GM18867 (cell line): ENCODE measurements at regions not wholly inside any gene's neighbourhood (a gene's known extent, or its start where the extent isn't known, plus 50 kb on each side); places are given as distances from the start of the nearest gene placed in this dataset.

ENCODE experiments used
- ATAC-seq: cut with Tn5 transposase; IDR thresholded peaks from one replicate; pipeline ENCODE4 v1.9.1; 2021; ENCODE audit warnings: mild to moderate bottlenecking, moderate library complexity; ENCODE audit not compliant: unreplicated experiment

DNA sequence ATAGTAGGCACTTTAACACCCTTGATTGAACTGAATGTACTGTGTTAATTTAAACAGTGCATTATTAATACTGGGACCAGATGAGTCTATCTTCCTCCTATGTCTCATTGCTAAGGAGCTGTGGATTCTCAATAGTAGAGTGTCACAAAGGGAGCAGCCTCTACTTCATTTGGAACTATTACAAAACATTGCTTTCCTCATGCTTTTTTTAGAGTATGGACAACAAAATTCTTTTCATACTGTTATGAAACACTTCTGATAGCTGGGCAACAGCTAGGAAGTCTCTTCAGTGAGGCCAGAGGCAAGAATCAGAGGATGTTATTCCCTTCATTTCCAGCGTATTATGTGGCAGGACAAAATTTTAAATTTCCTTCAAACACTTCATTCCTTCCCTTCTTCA lies 160.8 kb downstream of the FBXO8 start:
- no peak for ATAC-seq

- no peak for ATAC-seq
Measured at GRCh38 chr4:174120446-174121295, 162.8 kb downstream of the FBXO8 start.

GRCh38 chr4:174119830-174120229 lies 163.6 kb downstream of the FBXO8 start:
- no peak for ATAC-seq

DNA sequence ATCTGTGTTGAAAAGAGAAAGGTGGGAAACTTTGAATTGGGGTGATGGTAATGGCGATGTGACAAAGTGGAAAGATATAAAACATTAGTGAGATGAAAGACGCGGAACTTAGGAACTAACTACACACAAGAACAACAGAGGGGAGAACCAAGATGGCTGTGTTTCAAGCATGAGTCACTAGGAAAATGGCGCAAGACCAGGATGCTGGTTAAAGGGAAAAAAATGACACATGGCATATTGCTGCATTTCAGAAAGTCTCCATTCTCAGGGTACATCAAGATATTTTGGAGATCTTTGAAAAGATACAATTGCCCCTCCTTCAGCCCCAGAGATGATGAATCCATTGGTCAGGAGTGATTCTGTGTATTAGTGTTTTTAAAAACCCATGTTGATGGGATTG lies 164.4 kb downstream of the FBXO8 start:
- ATAC-seq, result no peak

- no peak for ATAC-seq
Measured at GRCh38 chr4:174118171-174118570, 165.3 kb downstream of the FBXO8 start.

GRCh38 chr4:174117445-174117844 lies 166.0 kb downstream of the FBXO8 start:
- ATAC-seq, result no peak

DNA sequence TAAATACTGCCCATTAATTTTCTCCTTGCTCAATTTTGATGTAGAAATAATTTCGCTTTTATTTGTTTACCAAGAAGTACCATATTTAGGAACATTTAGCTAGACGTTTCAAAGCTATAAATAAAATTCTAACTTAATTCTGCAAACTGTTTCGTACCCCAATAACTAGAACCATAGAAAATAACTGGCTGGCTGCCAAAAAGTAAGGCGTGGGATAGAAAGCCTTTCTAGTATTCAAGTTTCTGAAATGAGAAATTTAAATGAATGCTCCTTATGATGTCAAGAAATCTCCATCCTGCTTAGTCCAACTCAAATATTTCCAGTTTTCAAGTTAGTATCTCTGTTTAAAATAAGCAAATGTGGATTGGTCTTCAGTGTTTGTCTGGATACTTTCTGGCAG lies 167.4 kb downstream of the FBXO8 start:
- ATAC-seq, result no peak

GRCh38 chr4:174111422-174111821 lies 172.0 kb downstream of the FBXO8 start:
- no peak for ATAC-seq

DNA sequence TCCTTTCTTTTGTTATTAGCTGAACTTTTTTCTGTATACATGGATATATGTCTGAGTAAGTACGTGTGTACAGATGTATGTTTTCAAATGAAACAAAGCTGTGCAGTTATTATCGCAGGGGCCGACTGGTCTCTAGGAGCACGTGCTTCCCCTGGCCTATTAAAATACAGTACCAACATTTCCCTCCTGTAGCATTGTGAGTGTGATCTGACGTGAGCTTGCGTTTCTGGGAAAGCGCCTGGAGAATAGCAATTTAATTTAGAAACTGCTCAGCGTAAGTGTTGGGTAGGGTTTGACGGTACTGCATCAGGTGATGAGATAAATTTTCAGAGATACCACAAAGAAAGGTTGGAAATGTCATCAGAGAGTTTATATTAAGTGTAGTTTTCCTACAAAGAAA lies 173.3 kb downstream of the FBXO8 start:
- ATAC-seq, result no peak

DNA sequence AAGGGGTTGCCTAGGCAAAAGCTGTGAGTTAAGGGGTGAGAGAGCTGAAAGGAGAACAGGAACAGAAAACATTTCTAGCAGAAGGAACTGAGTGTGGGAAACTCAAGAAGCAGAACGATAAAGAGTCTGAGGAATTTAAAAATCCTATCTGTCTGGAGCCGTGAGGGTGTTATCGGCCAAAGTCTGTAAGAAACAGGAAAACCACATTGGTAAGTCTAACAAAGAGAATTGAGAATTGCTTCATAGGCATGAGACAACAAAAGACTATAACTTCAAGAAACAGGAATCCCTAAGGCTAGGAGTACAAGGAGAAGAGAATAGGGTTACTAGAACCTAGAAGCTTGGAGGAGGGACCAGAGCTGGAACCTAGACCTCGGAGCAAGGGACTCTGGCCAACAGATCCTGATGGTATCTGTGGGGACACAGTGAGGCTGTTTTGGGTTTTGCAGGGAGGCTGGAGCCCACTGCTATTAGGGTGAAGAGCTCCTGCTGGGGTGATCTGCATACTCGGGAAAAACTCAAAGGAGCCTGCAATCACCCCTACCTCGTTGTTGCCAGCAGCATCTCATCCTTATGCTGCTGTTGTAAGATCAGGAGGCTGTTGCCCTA lies 175.6 kb downstream of the FBXO8 start:
- ATAC-seq, result no peak

- ATAC-seq, result no peak
Measured at GRCh38 chr4:174105202-174105601, 178.3 kb downstream of the FBXO8 start.

- ATAC-seq, result no peak
Measured at GRCh38 chr4:174100910-174101309, 182.6 kb downstream of the FBXO8 start.

GRCh38 chr4:174099712-174100111 lies 183.8 kb downstream of the FBXO8 start:
- no peak for ATAC-seq

GRCh38 chr4:174096999-174097398 lies 186.5 kb downstream of the FBXO8 start:
- no peak for ATAC-seq

DNA sequence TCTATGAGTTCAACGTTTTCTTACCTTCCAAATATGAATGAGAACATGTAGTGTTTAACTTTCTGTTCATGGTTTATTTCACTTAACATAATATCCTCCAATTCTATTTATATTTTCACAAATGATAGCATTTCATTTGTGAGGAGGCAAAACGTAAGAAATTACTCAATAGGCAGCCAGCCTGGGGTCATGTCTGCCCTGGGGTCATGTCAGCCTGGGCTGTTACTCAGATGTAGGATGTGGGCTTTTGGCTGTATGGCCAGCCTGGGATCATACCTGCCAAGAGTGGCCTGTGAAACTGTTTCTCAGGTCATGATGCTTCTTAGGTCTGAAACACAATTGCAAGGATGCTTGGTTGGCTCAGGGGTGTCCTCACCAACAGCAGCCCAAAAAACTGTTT lies 187.0 kb downstream of the FBXO8 start:
- no peak for ATAC-seq

DNA sequence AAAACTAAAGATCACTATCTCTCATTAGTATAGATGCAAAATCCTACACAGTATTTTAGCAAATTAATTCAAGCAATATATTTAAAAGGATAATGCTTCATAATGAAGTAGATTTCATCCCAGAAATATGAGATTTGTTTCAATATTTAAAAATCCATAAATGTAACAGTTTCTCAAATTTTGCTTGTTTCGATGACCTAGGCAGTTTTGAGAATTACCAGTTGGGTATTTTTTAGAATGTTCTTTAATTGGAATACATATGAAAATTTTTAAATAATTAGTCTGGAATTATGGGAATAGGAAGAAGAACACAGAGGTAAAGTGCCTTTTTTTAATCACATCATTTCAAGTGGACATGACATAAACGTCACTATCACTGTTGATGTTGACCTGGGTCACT lies 192.3 kb downstream of the FBXO8 start:
- no peak for ATAC-seq

- no peak for ATAC-seq
Measured at GRCh38 chr4:174089711-174090110, 193.8 kb downstream of the FBXO8 start.

DNA sequence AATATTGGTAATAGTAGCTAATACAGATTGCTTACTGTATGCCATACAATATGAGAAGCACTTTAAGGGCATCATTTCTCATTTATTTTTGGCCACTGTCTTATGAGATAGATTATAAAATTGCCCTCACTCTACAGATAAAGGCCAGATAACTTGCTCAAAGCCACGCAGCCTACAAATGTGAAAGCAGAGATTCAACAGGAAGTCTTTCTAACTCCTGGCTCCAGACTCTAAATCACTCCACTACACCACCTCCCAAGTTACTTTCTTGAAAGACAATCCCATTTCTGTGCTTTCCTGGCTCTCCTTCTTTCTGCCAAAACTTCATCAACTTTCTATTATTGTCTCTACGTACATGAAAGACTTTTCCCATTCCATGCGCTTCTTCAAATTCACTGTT lies 194.7 kb downstream of the FBXO8 start:
- no peak for ATAC-seq

- no peak for ATAC-seq
Measured at GRCh38 chr4:174086829-174087799, 196.4 kb downstream of the FBXO8 start.

GRCh38 chr4:174084981-174085380 lies 198.5 kb downstream of the FBXO8 start:
- no peak for ATAC-seq

GRCh38 chr4:174084542-174084941 lies 198.9 kb downstream of the FBXO8 start:
- ATAC-seq, result no peak
